ENCODE measurements at regions not wholly inside any gene's neighbourhood (a gene's known extent, or its start where the extent isn't known, plus 50 kb on each side); places are given as distances from the start of the nearest gene placed in this dataset.
A peak's percentile ranks its signal among the peaks of the same experiment; 100 is the strongest.

- TF ChIP-seq CTCF (IDR thresholded peaks at IDR 0.05): no peak
- TF ChIP-seq POLR2A (IDR thresholded peaks at IDR 0.05): no peak
- no peak overlapping the region for H3K4me3 ChIP-seq (ENCODE audit: low read depth, poor library complexity, severe bottlenecking)
- intact Hi-C loops (cut with DNase I; ENCODE audit: low total_unique reads): loop anchor here (5.0 kb wide), 1 partner anchor 327 kb away; the partner anchor contains the start of gene OLFM1
- no peak for DNase-seq (ENCODE audit: low spot score in 2 of 2)
- WGBS, 2 donors: 45 to 51% methylated on average over 13 of the region's 13 CpGs
These were observed 65.3 kb upstream of the PPP1R26 start for GRCh38 chr9:135414293-135414692.

- WGBS, 2 donors: 81 to 89% methylated on average over 10 of the region's 10 CpGs
- DNase-seq (ENCODE audit: low spot score in 2 of 2): peak in 1 of 2 donors; percentile 56
- intact Hi-C loops (cut with DNase I; ENCODE audit: low total_unique reads): no loop called here
- H3K4me3 ChIP-seq (ENCODE audit: low read depth, poor library complexity, severe bottlenecking): no peak overlapping the region
- no peak for TF ChIP-seq POLR2A (IDR thresholded peaks at IDR 0.05)
- no peak for TF ChIP-seq CTCF (IDR thresholded peaks at IDR 0.05)
These were observed 64.0 kb upstream of the PPP1R26 start for GRCh38 chr9:135415586-135415985.

DNA sequence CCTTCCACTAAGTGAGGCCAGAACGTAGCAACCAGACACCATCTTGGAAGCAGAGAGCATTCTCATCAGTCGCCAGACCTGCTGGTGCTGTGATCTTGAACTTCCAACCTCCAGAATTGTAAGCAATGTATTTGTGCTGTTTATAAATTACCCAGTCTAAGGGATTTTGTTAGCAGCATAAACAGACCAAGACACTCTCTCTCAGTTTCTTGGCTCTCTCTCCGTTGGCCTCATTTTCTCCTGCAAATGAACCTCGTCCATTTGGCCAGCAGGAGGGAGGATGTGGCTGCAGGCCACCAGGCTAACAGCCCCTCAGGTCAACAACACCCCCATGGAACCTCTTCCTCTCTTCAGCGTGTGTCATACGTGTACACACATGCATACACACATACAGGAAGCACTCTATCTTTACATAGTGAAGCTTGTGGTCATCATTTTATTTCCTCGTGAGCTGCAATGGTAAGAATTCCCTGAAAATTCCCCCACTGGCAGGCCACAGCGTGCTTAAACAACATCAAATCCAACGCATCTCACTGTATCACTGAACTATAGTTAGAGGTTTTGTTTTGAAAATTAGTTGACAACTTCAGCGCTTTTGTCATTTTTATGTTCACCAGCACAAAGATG is 62.8 kb upstream of the PPP1R26 start:
- WGBS, 2 donors: 60 to 68% methylated on average over 10 of the region's 10 CpGs
- intact Hi-C loops (cut with DNase I; ENCODE audit: low total_unique reads): no loop called here
- TF ChIP-seq CTCF (IDR thresholded peaks at IDR 0.05) (no peak), POLR2A (IDR thresholded peaks at IDR 0.05) (no peak)
- no peak overlapping the region for H3K4me3 ChIP-seq (ENCODE audit: low read depth, poor library complexity, severe bottlenecking)
- DNase-seq (ENCODE audit: low spot score in 2 of 2): no peak

GRCh38 chr9:135418161-135418560 is 61.4 kb upstream of the PPP1R26 start:
- intact Hi-C loops (cut with DNase I; ENCODE audit: low total_unique reads): no loop called here
- no peak overlapping the region for H3K4me3 ChIP-seq (ENCODE audit: low read depth, poor library complexity, severe bottlenecking)
- DNase-seq (ENCODE audit: low spot score in 2 of 2): no peak
- WGBS, 2 donors: 81 to 83% methylated on average over 8 of the region's 8 CpGs
- TF ChIP-seq POLR2A (IDR thresholded peaks at IDR 0.05): no peak
- no peak for TF ChIP-seq CTCF (IDR thresholded peaks at IDR 0.05)

GRCh38 chr9:135419106-135419505 is 60.5 kb upstream of the PPP1R26 start:
- WGBS, 2 donors: 37 to 40% methylated on average over 3 of the region's 3 CpGs
- H3K4me3 ChIP-seq (ENCODE audit: low read depth, poor library complexity, severe bottlenecking): no peak overlapping the region
- TF ChIP-seq CTCF (IDR thresholded peaks at IDR 0.05): no peak
- TF ChIP-seq POLR2A (IDR thresholded peaks at IDR 0.05): no peak
- no peak for DNase-seq (ENCODE audit: low spot score in 2 of 2)
- intact Hi-C loops (cut with DNase I; ENCODE audit: low total_unique reads): no loop called here
